ENCODE measurements at regions not wholly inside any gene's neighbourhood (a gene's known extent, or its start where the extent isn't known, plus 50 kb on each side); places are given as distances from the start of the nearest gene placed in this dataset.

GRCh38 chrX:30967516-30967915 is 78.5 kb upstream of the TAB3 start:
- TF ChIP-seq CTCF (IDR thresholded peaks at IDR 0.05) = no peak
- no peak for TF ChIP-seq POLR2A (IDR thresholded peaks at IDR 0.05)
- no peak for TF ChIP-seq EP300 (IDR thresholded peaks at IDR 0.05)

All from ovary (tissue), 3 donors.